DMS79 treated with DMSO at 0.1 percent for 48 hours (cell line): ENCODE measurements at regions not wholly inside any gene's neighbourhood (a gene's known extent, or its start where the extent isn't known, plus 50 kb on each side); places are given as distances from the start of the nearest gene placed in this dataset.

Experiments used
- DNase-seq: peaks from one replicate; lab custom pipeline; 2025; lab: John Stamatoyannopoulos, UW

DNA sequence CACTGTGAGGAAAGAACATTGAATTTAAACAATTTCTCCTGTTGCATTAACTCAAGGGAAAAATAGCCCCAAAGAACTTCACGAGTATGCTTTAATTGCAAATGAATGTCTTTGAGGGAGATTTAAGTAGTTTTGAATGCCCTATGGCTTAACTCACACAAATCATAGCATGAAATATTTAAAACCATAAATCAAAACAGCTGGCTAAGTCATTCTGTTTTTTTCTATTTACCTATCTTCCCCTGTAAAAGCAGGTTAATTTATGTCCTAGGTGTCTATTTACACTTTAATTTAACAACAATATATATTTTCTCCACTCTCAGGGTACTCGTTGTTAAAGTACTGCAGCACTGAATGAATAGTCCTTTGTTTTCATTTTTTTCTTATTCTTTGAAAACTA lies 118.8 kb upstream of the PIEZO2 start:
- DNase-seq = no peak

DNA sequence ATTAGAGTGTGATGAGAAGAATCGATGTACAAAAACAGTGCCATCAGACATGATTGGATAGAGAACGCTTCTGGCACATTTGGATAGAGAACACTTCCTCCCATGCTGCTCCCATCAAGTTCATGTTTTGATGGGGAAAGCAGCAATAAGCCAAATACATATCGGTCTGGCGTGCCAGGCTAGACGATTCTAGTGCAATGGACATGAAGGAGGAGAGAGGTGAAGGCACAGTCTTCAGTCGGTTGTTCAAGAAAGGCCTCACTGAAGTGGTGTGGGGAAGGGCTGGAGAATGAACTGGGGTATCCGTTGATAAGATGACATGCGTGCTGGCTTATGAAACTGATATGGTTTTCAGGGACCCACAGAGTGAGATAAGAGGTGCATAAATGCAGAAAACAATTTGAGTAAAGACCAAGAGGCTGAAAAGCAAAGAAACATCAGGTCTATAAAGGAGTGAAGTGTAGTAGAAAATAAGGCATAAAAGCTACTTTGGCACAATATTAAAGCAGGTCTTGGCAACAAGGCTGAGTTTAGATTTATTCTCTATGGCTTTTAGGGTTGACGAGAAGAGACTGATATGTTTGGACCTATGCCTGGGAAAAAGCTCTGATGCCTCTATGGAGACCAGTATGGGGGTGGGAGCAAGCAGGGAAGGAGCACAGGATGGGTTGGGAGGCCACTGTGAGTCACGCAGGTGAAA lies 117.6 kb upstream of the PIEZO2 start:
- no peak for DNase-seq

GRCh38 chr18:11261486-11261885 lies 112.1 kb upstream of the PIEZO2 start:
- no peak for DNase-seq

GRCh38 chr18:11260961-11261461 lies 111.6 kb upstream of the PIEZO2 start:
- DNase-seq = peak; percentile 4

DNA sequence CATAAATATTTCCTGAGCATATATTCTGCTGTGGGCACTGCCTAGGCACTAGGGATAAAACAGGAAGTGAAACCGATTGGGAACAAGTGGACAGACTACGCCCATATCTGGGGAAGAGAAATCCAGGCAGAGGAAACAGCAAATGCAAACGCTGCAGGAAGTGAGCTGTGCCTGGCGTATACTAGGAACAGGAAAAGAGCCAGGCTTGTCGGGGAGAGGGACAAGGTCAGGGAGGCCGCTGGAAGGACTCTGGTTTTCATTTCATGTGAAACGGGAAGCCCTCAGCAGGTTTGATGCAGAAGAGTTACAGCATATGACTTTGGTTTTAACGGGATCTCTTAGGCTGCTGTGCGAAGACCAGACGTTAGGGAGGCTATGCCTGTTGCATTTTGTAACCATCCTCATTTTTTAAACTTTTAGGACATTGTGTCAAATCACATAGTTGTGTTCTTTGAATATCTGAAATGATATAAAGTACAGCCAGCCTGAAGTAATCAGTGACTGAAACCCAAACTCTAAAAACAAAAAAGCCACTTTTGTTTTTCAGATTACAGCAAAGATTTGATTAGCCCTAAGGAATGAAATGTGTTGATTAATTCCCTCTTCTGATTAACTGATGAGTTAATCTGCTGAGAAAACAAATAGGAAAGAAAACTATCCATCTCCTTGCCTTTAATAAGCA lies 110.2 kb upstream of the PIEZO2 start:
- no peak for DNase-seq

GRCh38 chr18:11258039-11258610 lies 108.8 kb upstream of the PIEZO2 start:
- DNase-seq = no peak

DNA sequence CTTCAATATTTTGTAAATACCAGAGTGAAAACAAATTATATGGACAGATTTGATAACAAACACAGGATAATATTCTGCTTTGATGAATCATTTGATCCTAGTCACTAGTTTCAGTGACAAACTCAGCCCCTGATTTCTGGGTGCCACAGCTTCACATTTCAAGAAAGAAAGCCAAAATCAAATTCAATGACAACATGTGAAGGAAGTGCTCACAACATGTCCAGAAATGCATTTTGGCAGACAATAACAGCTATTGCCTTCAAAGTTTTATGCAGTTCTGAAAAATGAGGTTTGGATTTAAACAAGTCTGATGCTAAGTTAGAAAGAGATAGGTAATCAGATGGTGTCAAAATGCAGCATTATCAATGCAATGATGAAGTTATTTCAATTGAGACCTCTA lies 106.9 kb upstream of the PIEZO2 start:
- no peak for DNase-seq

- peak; percentile 31 for DNase-seq
Measured at GRCh38 chr18:11251891-11252270, 102.5 kb upstream of the PIEZO2 start.

DNA sequence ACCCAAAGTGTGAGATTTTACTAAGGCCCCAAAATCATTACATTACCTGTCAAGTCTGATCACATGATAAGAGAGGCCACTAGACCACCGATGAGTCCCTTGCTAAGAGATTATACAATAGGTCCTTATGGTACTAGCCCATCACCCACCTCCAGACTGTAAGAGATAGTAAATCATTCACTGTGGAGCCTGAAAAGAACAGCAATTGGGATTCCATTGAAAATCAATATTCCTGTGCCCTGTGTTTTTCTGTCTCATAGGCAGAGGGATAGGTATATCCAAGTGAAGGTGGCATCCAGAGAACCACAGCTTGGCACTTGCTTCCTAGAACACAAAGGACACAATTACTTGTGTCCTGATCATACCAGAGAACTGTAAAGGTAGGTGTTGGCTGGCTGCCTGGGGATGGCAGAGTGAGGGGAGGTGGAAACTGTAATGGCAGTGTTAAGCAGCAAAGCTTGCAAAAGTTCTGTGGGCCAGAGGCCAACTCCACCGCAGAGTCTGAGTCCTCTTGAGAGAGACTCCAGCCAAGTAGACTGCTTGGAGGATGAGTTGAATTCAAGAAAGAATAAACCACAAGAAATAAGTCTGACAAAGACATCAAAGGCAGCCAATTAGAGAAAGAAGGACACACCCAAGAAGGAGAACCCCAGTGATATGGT lies 102.0 kb upstream of the PIEZO2 start:
- DNase-seq = peak; percentile 31

DNA sequence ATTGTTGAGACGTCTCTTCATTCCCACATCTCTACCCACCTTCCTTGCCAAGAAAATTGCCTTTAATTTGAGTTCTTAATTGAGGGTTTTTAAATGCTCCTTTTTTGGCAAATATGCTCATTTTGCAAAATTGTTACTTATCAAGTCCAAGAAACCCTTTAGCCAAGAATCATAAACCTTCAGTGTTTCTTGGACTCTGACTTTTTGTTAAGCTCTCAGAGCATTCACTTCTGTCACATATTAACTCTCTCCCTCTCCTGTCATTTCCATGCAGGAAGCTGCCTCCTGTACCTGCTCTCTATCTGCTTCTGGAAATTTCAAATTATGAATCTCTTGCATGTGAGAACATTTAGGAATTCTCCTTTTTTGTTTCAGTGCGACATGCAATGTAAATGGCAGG lies 100.0 kb upstream of the PIEZO2 start:
- DNase-seq = no peak

GRCh38 chr18:11247381-11247970 lies 98.1 kb upstream of the PIEZO2 start:
- DNase-seq = no peak

DNA sequence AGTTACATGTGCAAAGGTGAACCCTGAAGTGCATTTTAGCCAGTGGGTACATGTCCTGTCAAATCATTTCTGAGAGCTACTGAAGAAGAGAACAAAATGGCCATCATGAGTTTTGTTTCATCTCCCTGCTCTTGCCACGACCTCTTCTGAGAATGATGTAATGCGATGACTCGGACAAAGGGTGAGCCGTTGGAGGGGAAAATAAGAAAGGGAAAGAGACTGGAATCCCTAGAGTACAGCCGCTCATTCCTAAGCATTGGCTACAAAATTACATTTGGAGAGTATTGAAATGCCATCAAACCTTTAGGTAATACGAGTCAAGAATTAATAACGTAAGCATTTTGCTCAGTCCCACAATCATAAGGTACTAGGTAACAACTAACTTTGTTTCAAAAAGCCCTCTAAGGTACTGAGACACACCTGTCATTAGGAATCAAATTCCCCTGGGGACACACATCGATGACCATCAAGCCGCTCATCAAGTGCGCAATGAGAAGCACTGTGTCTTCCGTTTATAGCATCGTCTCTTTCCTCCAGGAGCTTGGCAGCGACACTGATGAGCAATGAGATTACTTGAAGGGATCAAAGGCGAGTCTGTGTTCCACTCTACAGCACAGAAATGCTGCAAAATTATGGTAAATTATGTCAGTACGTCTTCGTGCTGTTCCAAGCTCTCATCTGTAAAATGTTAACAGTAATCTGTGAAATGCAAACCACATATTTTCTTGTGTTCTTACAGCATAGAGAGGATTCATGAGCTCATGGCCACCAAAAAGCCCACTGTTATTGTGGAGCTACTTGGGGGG lies 97.3 kb upstream of the PIEZO2 start:
- DNase-seq = no peak

GRCh38 chr18:11245879-11246278 lies 96.5 kb upstream of the PIEZO2 start:
- no peak for DNase-seq

GRCh38 chr18:11237484-11237883 lies 88.1 kb upstream of the PIEZO2 start:
- no peak for DNase-seq

DNA sequence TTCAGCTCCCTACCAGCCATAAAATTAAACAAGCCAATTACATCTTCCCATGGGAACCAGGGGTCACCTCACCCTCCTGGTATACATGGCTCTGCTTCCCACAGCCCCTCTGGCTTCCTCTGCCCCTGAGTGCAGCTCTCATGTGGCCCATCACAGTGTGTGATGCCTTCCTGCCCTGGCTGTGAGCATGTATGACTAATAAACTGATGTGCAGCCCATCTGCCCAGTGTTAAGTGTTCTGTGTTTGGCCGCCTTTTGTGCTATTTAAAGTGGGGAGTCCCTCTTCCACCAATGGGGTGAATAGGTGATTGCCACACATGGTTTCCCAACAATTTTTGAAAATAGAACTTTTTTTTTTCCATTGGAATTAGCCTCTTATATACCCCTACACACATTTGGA lies 87.7 kb upstream of the PIEZO2 start:
- DNase-seq = no peak

DNA sequence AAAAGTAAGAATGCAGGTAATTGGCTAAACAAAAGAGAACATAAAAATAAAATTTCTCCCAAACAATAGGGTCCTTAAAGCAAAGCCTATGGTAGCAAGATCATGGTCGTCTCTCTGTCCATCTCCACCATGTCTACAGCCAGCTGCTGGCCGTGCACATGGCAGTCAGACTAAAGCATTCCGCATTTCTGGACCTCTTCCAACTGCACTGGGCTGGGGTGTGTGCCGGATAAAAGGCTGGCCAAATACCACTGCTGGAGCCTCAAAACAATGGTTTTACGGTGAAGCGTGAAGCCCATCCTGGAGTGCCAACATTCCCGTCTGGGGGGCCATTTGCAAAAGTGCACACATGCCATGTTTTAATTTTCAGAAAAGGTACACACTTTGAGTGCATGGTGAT lies 74.8 kb upstream of the PIEZO2 start:
- no peak for DNase-seq

- no peak for DNase-seq
Measured at GRCh38 chr18:11219571-11219970, 70.2 kb upstream of the PIEZO2 start.

DNA sequence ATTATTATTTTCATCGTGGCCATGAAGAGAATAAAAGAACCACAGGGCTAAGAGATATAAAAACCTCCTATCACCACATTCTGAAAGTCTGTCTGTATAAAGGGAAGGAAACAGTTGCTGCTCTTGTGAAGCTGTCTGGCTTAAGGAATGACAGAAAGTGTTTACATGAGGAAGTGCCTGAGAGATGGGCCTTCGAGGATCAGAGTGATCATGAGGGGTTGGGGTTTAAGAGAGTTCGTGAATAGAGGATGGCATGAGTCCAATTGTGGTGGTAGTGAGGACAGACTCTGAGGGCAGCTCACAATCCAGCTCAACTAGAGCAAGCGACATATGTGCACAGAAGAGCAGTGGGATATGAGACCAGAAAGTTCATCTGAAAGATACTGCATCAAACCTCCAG lies 65.8 kb upstream of the PIEZO2 start:
- DNase-seq = no peak

GRCh38 chr18:11204020-11204419 lies 54.7 kb upstream of the PIEZO2 start:
- DNase-seq = peak; percentile 6

- DNase-seq = no peak
Measured at GRCh38 chr18:11199477-11199876, 50.1 kb upstream of the PIEZO2 start.
